SU-DHL-6 (cell line): ENCODE measurements at regions not wholly inside any gene's neighbourhood (a gene's known extent, or its start where the extent isn't known, plus 50 kb on each side); places are given as distances from the start of the nearest gene placed in this dataset.

Experiments used
- H2AFZ ChIP-seq: fragments of 200-600 bp; sonication (generic); 2 replicates; pipeline ENCODE4 v1.6.1; 2014; ENCODE audit warnings: low read depth, mild to moderate bottlenecking, moderate library complexity, mixed read lengths, antibody characterized with exemption, low read length; ENCODE audit not compliant: severe bottlenecking
- H3F3A ChIP-seq: fragments of 200-600 bp; shearing (Covaris generic); 2 replicates; pipeline ENCODE4 v1.6.0; 2016; ENCODE audit warnings: antibody characterized with exemption, mild to moderate bottlenecking; ENCODE audit not compliant: insufficient read depth
- H3K27ac ChIP-seq: fragments of 200-600 bp; sonication (generic); 2 replicates; pipeline ENCODE4 v1.5.1; 2016; ENCODE audit warnings: low read depth, mild to moderate bottlenecking, low read length, moderate library complexity, mixed read lengths
- H3K27me3 ChIP-seq: fragments of 200-600 bp; sonication (generic), shearing (Covaris generic); 2 replicates; pipeline ENCODE4 v1.6.0; 2014; ENCODE audit warnings: mild to moderate bottlenecking, low read length
- H3K36me3 ChIP-seq: fragments of 200-600 bp; sonication (generic); 2 replicates; pipeline ENCODE4 v1.6.1; 2014; ENCODE audit warnings: mild to moderate bottlenecking, low read length, mixed read lengths
- H3K4me2 ChIP-seq: fragments of 300-600, 200-600 bp; shearing (Covaris generic), sonication (generic); 2 replicates; pipeline ENCODE4 v1.6.0; 2014; ENCODE audit warnings: low read length, low read depth, mild to moderate bottlenecking; ENCODE audit not compliant: poor library complexity, severe bottlenecking
- H3K4me3 ChIP-seq: fragments of 200-600 bp; sonication (generic); 2 replicates; pipeline ENCODE4 v1.5.1; 2014; ENCODE audit warnings: antibody characterized with exemption, low read length, mild to moderate bottlenecking, mixed read lengths; ENCODE audit not compliant: insufficient read depth, poor library complexity, severe bottlenecking
- H3K79me2 ChIP-seq: fragments of 200-600 bp; sonication (generic); 2 replicates; pipeline ENCODE4 v1.6.1; 2014; ENCODE audit warnings: mild to moderate bottlenecking, low read length, moderate library complexity; ENCODE audit not compliant: insufficient read depth
- H3K9ac ChIP-seq: fragments of 200-600 bp; sonication (generic); 2 replicates; pipeline ENCODE4 v1.7.0; 2014; ENCODE audit warnings: mild to moderate bottlenecking, low read length
- H3K9me2 ChIP-seq: fragments of 200-600 bp; sonication (generic); replicated peaks from 2 replicates; pipeline ENCODE4 v1.6.1; 2014; ENCODE audit warnings: low read length; ENCODE audit not compliant: insufficient read depth
- H3K9me3 ChIP-seq: fragments of 200-600 bp; sonication (generic); 2 replicates; pipeline ENCODE4 v1.6.1; 2014; ENCODE audit warnings: low read length, mixed read lengths; ENCODE audit not compliant: insufficient read depth
- H4K20me1 ChIP-seq: fragments of 200-600 bp; sonication (generic); 2 replicates; pipeline ENCODE4 v1.6.1; 2014; ENCODE audit warnings: low read depth, mild to moderate bottlenecking, antibody characterized with exemption, low read length, moderate library complexity, mixed read lengths
- EZH2phosphoT487 ChIP-seq: fragments of 200-600 bp; sonication (generic), shearing (Covaris generic); conservative IDR thresholded peaks from 2 replicates; pipeline ENCODE4 v1.6.1; 2018; ENCODE audit warnings: mild to moderate bottlenecking, antibody characterized with exemption, low read length, moderate library complexity, mixed read lengths
- TF ChIP-seq, protein P1 (sequence below): fragments of 200-600 bp; sonication (generic); IDR thresholded peaks from one replicate; pipeline ENCODE4 v1.5.1; 2017; ENCODE audit warnings: antibody characterized with exemption, mild to moderate bottlenecking, low read length, moderate library complexity; ENCODE audit not compliant: insufficient read depth, poor library complexity, severe bottlenecking

DNA sequence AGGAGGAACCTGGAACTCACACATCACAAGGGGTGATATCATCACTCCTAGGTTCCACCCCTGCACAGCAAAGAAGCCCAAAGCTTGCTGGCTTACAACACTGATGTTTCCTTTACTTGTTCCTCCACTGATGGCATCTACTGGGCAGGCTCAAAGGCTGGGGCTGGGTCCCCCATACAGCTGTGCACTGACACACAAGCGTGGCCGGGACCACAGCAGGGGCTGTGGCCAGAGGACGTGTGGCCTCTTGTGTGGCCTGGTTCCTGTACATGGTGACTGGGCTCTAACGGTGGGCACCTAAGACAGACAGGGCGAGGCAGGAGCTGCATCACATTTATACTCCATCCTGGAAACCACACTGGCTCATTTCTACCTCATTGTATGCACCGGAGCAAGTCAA is 264.4 kb upstream of the FOXF1 start:
- H4K20me1 ChIP-seq: no peaks in the 10 kb centered on the region
- H2AFZ ChIP-seq: no peak overlapping the region
- no peak overlapping the region for H3K4me2 ChIP-seq
- TF ChIP-seq, protein P1, sequence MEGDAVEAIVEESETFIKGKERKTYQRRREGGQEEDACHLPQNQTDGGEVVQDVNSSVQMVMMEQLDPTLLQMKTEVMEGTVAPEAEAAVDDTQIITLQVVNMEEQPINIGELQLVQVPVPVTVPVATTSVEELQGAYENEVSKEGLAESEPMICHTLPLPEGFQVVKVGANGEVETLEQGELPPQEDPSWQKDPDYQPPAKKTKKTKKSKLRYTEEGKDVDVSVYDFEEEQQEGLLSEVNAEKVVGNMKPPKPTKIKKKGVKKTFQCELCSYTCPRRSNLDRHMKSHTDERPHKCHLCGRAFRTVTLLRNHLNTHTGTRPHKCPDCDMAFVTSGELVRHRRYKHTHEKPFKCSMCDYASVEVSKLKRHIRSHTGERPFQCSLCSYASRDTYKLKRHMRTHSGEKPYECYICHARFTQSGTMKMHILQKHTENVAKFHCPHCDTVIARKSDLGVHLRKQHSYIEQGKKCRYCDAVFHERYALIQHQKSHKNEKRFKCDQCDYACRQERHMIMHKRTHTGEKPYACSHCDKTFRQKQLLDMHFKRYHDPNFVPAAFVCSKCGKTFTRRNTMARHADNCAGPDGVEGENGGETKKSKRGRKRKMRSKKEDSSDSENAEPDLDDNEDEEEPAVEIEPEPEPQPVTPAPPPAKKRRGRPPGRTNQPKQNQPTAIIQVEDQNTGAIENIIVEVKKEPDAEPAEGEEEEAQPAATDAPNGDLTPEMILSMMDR: no peak
- no peak for TF ChIP-seq EZH2phosphoT487
- no peaks in the 10 kb centered on the region for H3F3A ChIP-seq
- no peaks in the 10 kb centered on the region for H3K36me3 ChIP-seq
- no peaks in the 10 kb centered on the region for H3K9me2 ChIP-seq
- H3K9ac ChIP-seq: no peak overlapping the region
- H3K79me2 ChIP-seq: no peaks in the 10 kb centered on the region
- H3K27ac ChIP-seq: no peak overlapping the region
- no peaks in the 10 kb centered on the region for H3K9me3 ChIP-seq
- H3K27me3 ChIP-seq: no peaks in the 10 kb centered on the region
- H3K4me3 ChIP-seq: no peak overlapping the region

DNA sequence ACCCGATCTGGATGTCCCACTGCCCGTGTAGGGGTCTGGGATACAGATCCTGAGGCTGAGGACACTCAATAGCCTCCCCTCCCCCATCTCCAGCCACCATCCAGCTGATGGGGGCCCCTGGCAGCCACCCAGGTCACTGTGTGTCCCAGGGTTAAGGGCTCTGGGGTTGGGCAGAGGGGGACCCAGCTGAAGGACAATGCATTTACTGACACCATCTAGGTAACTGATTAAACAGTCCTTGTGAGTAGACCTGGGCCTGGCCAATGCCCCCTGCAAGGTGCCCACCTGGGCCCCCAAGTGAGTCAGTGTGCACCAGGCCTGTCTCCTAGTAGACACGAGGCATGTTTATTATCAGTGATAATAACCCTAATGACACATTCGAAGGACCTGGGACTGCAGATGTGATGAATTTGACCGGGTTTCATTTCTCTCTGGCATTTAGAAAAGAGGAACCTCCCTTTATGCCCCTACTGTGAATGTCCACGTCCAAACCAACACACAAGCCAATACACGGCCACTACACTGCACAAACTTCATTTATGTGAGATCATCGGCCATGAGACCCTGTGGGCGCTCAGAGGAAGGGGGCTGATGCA is 261.9 kb upstream of the FOXF1 start:
- Histone ChIP-seq H2AFZ (no peak overlapping the region), H3K9me2 (no peaks in the 10 kb centered on the region), H4K20me1 (no peaks in the 10 kb centered on the region), H3F3A (no peaks in the 10 kb centered on the region), H3K9ac (no peak overlapping the region), H3K27ac (no peak overlapping the region), H3K36me3 (no peaks in the 10 kb centered on the region), H3K4me2 (no peak overlapping the region), H3K4me3 (no peak overlapping the region), H3K9me3 (no peaks in the 10 kb centered on the region), H3K27me3 (no peaks in the 10 kb centered on the region), H3K79me2 (no peaks in the 10 kb centered on the region)
- TF ChIP-seq, protein P1: no peak

DNA sequence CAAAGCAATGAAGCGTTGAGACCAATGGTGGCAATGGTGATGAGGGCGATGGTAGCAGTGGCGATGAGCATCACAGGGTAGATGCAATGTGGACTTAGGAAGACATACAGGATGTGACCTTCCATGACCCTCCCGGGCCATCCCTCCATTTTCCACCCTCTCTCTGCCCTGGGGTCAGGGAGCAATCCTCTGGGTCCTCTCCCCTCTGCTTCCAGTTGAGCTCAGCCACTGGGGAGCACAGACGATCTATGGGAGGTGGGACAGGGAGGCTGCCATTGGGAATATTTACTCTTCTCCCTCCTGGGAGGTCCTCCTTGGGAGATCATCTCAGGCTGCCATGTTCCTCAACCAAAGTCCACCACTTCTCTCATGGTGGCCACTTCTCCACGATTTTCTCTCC is 260.7 kb upstream of the FOXF1 start:
- H3K9me3 ChIP-seq: no peaks in the 10 kb centered on the region
- no peaks in the 10 kb centered on the region for H3K36me3 ChIP-seq
- TF ChIP-seq EZH2phosphoT487: no peak
- TF ChIP-seq, protein P1: no peak
- no peaks in the 10 kb centered on the region for H4K20me1 ChIP-seq
- H3K4me2 ChIP-seq: no peak overlapping the region
- H3K9me2 ChIP-seq: no peaks in the 10 kb centered on the region
- H2AFZ ChIP-seq: no peak overlapping the region
- H3K4me3 ChIP-seq: no peak overlapping the region
- H3K9ac ChIP-seq: no peak overlapping the region
- no peak overlapping the region for H3K27ac ChIP-seq
- no peaks in the 10 kb centered on the region for H3K79me2 ChIP-seq
- no peaks in the 10 kb centered on the region for H3F3A ChIP-seq
- no peaks in the 10 kb centered on the region for H3K27me3 ChIP-seq

DNA sequence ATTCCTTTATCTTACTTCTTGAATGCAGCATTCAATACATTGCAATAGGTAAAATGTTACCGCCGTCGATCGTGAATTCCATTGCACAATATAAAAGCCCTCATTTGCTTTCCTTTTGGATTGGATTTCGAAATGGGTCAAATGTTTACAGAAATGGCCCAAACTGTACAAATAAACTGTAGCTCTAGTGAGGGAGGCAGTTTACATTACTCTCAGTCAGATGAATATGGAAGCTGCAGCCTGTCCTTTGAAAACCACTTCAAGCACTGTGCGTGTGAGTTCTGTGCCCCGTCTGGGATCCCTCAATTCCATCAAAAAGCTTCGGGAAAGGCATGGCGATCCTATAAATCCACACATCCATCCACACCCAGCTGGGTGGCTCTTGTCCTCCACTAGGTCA is 258.6 kb upstream of the FOXF1 start:
- Histone ChIP-seq H3K9me3 (no peaks in the 10 kb centered on the region), H3K9me2 (no peaks in the 10 kb centered on the region), H2AFZ (no peak overlapping the region), H4K20me1 (no peaks in the 10 kb centered on the region), H3K4me3 (no peak overlapping the region), H3K27me3 (0 out of 2 replicates have a peak, but pooled peaks cover 3% of the 10 kb centered on the region), H3K27ac (no peak overlapping the region), H3K4me2 (no peak overlapping the region), H3K9ac (no peak overlapping the region), H3F3A (no peaks in the 10 kb centered on the region), H3K36me3 (no peaks in the 10 kb centered on the region), H3K79me2 (no peaks in the 10 kb centered on the region)
- TF ChIP-seq, protein P1: no peak
- TF ChIP-seq EZH2phosphoT487: no peak
